ENCODE measurements at regions not wholly inside any gene's neighbourhood (a gene's known extent, or its start where the extent isn't known, plus 50 kb on each side); places are given as distances from the start of the nearest gene placed in this dataset.
"Not testable (repeated sequence)": the region's sequence is repeated elsewhere in the genome, so short reads cannot be mapped to it uniquely, and the experiment has no call there.

- POLR2A ChIA-PET (ENCODE audit: unreplicated experiment); H4K91ac ChIP-seq (ENCODE audit: insufficient read depth, low read depth, low read length); H3K4me2 ChIP-seq (ENCODE audit: low read depth, low read length); H3K9me3 ChIP-seq (ENCODE audit: control insufficient read depth, insufficient read depth, low read length); H4K8ac ChIP-seq (ENCODE audit: low read depth in 2 of 2, low read length in 2 of 2); H3K9ac ChIP-seq (ENCODE audit: low read depth, low read length); DNase-seq; H3K27ac ChIP-seq (ENCODE audit: insufficient read depth, low read length); H3K27me3 ChIP-seq (ENCODE audit: control insufficient read depth, insufficient read depth, low read length); H3K4me3 ChIP-seq (ENCODE audit: insufficient read depth, low read depth, low read length); dilution Hi-C loops (cut with HindIII; ENCODE audit: low sequenced_read_pairs, unreplicated experiment); H3K56ac ChIP-seq (ENCODE audit: extremely low read depth, insufficient read depth, low read length); H4K5ac ChIP-seq (ENCODE audit: low read depth, low read length); H3K79me1 ChIP-seq (ENCODE audit: low read depth in 1 of 2, low read length in 2 of 2); H2BK5ac ChIP-seq (ENCODE audit: low read depth, low read length, poor library complexity, severe bottlenecking); H3K23ac ChIP-seq (ENCODE audit: low read depth, low read length); H2AFZ ChIP-seq (replicated peaks; ENCODE audit: low read length, poor library complexity); H2BK120ac ChIP-seq (ENCODE audit: low read depth, low read length); CTCF ChIA-PET; H2AK5ac ChIP-seq (ENCODE audit: low read depth, low read length); in situ Hi-C loops (cut with MboI; ENCODE audit: low sequenced_read_pairs); H3K4ac ChIP-seq (ENCODE audit: low read depth, low read length); H2BK15ac ChIP-seq (ENCODE audit: low read depth, low read length); H3K14ac ChIP-seq (replicated peaks; ENCODE audit: low read depth, low read length); intact Hi-C loops (cut with micrococcal nuclease); H2BK20ac ChIP-seq (ENCODE audit: low read depth, low read length); H3K9me1 ChIP-seq (ENCODE audit: insufficient read depth, low read length); H3K18ac ChIP-seq (ENCODE audit: low read depth, low read length); H2AK9ac ChIP-seq (replicated peaks; ENCODE audit: low read depth, low read length, poor library complexity); H3K4me1 ChIP-seq (ENCODE audit: control insufficient read depth, insufficient read depth, low read length); H4K20me1 ChIP-seq (ENCODE audit: insufficient read depth, low read length); BruUV-seq (replicated peaks); H3K36me3 ChIP-seq (ENCODE audit: control insufficient read depth, insufficient read depth, low read length): not testable (repeated sequence)
- peak; percentile 18; the same call in 1 of the 2 replicates for TF ChIP-seq CTCF (conservative IDR thresholded peaks at IDR 0.05; ENCODE audit: low read depth, low read length)
- ATAC-seq (ENCODE audit: low read depth), result peak; percentile 89
- WGBS, 2 experiments (ENCODE audit: extremely low coverage in 2 of 2, insufficient read length in 1 of 2), result 75% methylated on average over 2 of the region's 9 CpGs; no CpG with 5 or more reads in 1 of the 2 experiments
Measured at GRCh38 chr1:144532156-144532607, 60.5 kb upstream of the PPIAL4F start.

- H4K5ac ChIP-seq (ENCODE audit: low read depth, low read length); H3K27me3 ChIP-seq (ENCODE audit: control insufficient read depth, insufficient read depth, low read length); H3K79me1 ChIP-seq (ENCODE audit: low read depth in 1 of 2, low read length in 2 of 2); H3K9me1 ChIP-seq (ENCODE audit: insufficient read depth, low read length); H3K4me2 ChIP-seq (ENCODE audit: low read depth, low read length); H3K4ac ChIP-seq (ENCODE audit: low read depth, low read length); H3K18ac ChIP-seq (ENCODE audit: low read depth, low read length); H2BK15ac ChIP-seq (ENCODE audit: low read depth, low read length); H3K14ac ChIP-seq (replicated peaks; ENCODE audit: low read depth, low read length); POLR2A ChIA-PET (ENCODE audit: unreplicated experiment); H2AFZ ChIP-seq (replicated peaks; ENCODE audit: low read length, poor library complexity); H2BK120ac ChIP-seq (ENCODE audit: low read depth, low read length); H3K9ac ChIP-seq (ENCODE audit: low read depth, low read length); in situ Hi-C loops (cut with MboI; ENCODE audit: low sequenced_read_pairs); DNase-seq; CTCF ChIA-PET; H4K20me1 ChIP-seq (ENCODE audit: insufficient read depth, low read length); H2BK5ac ChIP-seq (ENCODE audit: low read depth, low read length, poor library complexity, severe bottlenecking); BruUV-seq (replicated peaks); H3K36me3 ChIP-seq (ENCODE audit: control insufficient read depth, insufficient read depth, low read length); dilution Hi-C loops (cut with HindIII; ENCODE audit: low sequenced_read_pairs, unreplicated experiment); H2AK5ac ChIP-seq (ENCODE audit: low read depth, low read length); H4K8ac ChIP-seq (ENCODE audit: low read depth in 2 of 2, low read length in 2 of 2); H3K23ac ChIP-seq (ENCODE audit: low read depth, low read length); H4K91ac ChIP-seq (ENCODE audit: insufficient read depth, low read depth, low read length); H3K9me3 ChIP-seq (ENCODE audit: control insufficient read depth, insufficient read depth, low read length); H2AK9ac ChIP-seq (replicated peaks; ENCODE audit: low read depth, low read length, poor library complexity); H3K4me3 ChIP-seq (ENCODE audit: insufficient read depth, low read depth, low read length); H3K27ac ChIP-seq (ENCODE audit: insufficient read depth, low read length); ATAC-seq (ENCODE audit: low read depth); H3K4me1 ChIP-seq (ENCODE audit: control insufficient read depth, insufficient read depth, low read length); H3K56ac ChIP-seq (ENCODE audit: extremely low read depth, insufficient read depth, low read length); intact Hi-C loops (cut with micrococcal nuclease); H2BK20ac ChIP-seq (ENCODE audit: low read depth, low read length): not testable (repeated sequence)
- WGBS, 2 experiments (ENCODE audit: extremely low coverage in 2 of 2, insufficient read length in 1 of 2), result no CpG with 5 or more reads among the region's 3 CpGs
Measured at GRCh38 chr1:144533480-144533879, 59.2 kb upstream of the PPIAL4F start.
